Ovary (tissue), 7 donors: ENCODE measurements at regions not wholly inside any gene's neighbourhood (a gene's known extent, or its start where the extent isn't known, plus 50 kb on each side); places are given as distances from the start of the nearest gene placed in this dataset.

Source experiments
- DNase-seq, 5 donors: peaks; one replicate each; pipeline ENCODE4 v3.0.0-alpha.2; 2019 to 2020
- H3K27ac ChIP-seq, 2 donors: fragments of 200-600 bp; one replicate each; pipeline versions ENCODE4 v1.5.1 to v1.8.0; 2019 to 2022
- H3K27me3 ChIP-seq: fragments of 200-600 bp; one replicate; pipeline ENCODE4 v1.8.0; 2022
- H3K36me3 ChIP-seq: fragments of 200-600 bp; sonication (generic); one replicate; pipeline ENCODE4 v1.5.1; 2019
- H3K4me1 ChIP-seq: one replicate; pipeline ENCODE4 v1.8.1; 2013; ENCODE audit warnings: mild to moderate bottlenecking, moderate library complexity; ENCODE audit not compliant: insufficient read depth
- H3K4me3 ChIP-seq: fragments of 200-600 bp; sonication (generic); one replicate; pipeline ENCODE4 v1.5.1; 2017
- H3K9me3 ChIP-seq, 2 donors: fragments of 200-600 bp in 1 of 2; sonication (generic) in 1 of 2; one replicate each; pipeline versions ENCODE4 v1.5.1 to v1.8.1; 2013 to 2019; ENCODE audit warnings: mild to moderate bottlenecking in 1 of 2, moderate library complexity in 1 of 2
- EP300 ChIP-seq: sonication (generic); formaldehyde crosslinking; IDR thresholded peaks from one replicate; pipeline ENCODE4 v1.6.1; 2017; ENCODE audit warnings: antibody characterized with exemption
- POLR2A ChIP-seq: fragments of 450-650 bp; IDR thresholded peaks from one replicate; pipeline ENCODE4 v1.6.1; 2017; ENCODE audit warnings: antibody characterized with exemption, mild to moderate bottlenecking, moderate library complexity
- WGBS, 3 donors: extraction: QIAGEN DNeasy Blood & Tissue Kit in 1 of 3; methylation state at CpG; one replicate each; pipeline versions ENCODE4 v1.1.5 to v1.1.7; 2013 to 2017; 5-methylcytosine and 5-hydroxymethylcytosine counted together
- intact Hi-C, 4 donors: fragments of 100-400 bp; cut with DNase I; formaldehyde crosslinking; loops; one replicate each; pipeline versions ENCODE4 v1.11.0 to v1.15.1; 2022 to 2023
- TF ChIP-seq, protein P1 (sequence below), 3 donors: fragments of 450-650 bp in 2 of 3; fragments of 200-600 bp in 1 of 3; IDR thresholded peaks; one replicate each; pipeline versions ENCODE4 v1.5.1 to v1.8.0; 2016 to 2022; ENCODE audit warnings: antibody characterized with exemption in 3 of 3, mild to moderate bottlenecking in 1 of 3
- donor health status: DM: no; HTN: no; CAD: no; lungs with moderate emphysema.
- donor health status: DM: no; HTN: no; CAD: no.
- donor health status: Bipolar disorder and iron deficiency.
- donor health status: DM: no; HTN: no; CAD: no.
- donor health status: DM: yes; HTN: yes; CAD: no.

DNA sequence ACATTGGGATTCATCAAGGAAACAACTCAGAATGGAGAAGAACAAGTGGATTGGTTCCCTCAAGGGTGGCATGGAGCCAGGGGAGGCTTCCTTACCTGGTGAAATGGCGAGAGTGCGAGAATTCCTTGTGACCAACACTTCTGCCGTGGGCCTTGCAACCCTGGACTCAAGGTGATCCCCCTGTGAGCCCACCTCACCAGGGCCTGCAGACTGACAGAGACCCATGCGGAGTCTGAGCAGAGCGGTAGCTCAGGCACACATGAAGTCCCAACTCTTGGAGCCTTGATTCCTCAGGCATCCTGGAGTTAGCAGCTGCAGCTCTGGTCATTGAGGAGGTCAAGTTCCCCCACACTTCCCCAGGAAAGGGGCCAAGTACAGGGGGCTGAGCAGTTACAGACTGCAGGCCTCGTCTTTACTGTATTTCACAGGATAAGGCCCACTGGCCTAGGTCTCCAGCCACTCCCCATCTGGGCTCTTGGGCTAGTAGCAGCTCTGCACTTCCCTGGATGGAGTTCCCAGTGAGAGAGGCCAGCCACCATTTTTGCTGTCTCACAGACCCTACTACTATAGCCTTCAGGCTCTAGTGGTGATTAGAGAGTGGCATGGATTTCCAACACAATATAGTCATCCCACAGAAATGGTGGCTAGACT, 269.5 kb upstream of the DCBLD2 start:
- TF ChIP-seq, protein P1, sequence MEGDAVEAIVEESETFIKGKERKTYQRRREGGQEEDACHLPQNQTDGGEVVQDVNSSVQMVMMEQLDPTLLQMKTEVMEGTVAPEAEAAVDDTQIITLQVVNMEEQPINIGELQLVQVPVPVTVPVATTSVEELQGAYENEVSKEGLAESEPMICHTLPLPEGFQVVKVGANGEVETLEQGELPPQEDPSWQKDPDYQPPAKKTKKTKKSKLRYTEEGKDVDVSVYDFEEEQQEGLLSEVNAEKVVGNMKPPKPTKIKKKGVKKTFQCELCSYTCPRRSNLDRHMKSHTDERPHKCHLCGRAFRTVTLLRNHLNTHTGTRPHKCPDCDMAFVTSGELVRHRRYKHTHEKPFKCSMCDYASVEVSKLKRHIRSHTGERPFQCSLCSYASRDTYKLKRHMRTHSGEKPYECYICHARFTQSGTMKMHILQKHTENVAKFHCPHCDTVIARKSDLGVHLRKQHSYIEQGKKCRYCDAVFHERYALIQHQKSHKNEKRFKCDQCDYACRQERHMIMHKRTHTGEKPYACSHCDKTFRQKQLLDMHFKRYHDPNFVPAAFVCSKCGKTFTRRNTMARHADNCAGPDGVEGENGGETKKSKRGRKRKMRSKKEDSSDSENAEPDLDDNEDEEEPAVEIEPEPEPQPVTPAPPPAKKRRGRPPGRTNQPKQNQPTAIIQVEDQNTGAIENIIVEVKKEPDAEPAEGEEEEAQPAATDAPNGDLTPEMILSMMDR (IDR thresholded peaks at IDR 0.05): no peak
- no peak for TF ChIP-seq EP300
- no peak for TF ChIP-seq POLR2A
- intact Hi-C loops: no loop called here
- no peak overlapping the region for H3K27ac ChIP-seq
- no peak for DNase-seq
- 88 to 91% (median 89%) methylated on average over 6 of the region's 6 CpGs for WGBS, 3 donors
- H3K27me3 ChIP-seq: no peaks in the 10 kb centered on the region
- H3K9me3 ChIP-seq: no peaks in the 10 kb centered on the region
- no peaks in the 10 kb centered on the region for H3K4me1 ChIP-seq
- no peaks in the 10 kb centered on the region for H3K36me3 ChIP-seq
- H3K4me3 ChIP-seq: no peak overlapping the region

DNA sequence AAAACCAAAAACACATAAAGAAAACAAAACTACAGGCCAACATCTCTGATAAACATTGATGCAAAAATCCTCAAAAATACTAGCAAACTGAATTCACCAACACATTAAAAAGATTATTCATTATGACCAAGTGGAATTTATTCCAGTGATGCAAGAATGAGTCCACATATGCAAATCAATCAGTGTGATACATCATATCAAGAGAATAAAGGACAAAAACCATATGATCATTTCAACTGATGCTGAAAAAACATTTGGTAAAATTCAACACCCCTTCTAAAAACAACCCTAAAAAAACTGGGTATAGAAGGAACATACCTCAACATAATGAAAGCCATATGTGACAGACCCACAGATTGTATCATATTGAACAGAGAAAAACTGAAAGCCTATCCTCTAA, 265.6 kb upstream of the DCBLD2 start:
- Histone ChIP-seq H3K27ac (no peak overlapping the region), H3K4me3 (no peak overlapping the region), H3K27me3 (no peaks in the 10 kb centered on the region), H3K9me3 (no peaks in the 10 kb centered on the region), H3K4me1 (no peaks in the 10 kb centered on the region), H3K36me3 (no peaks in the 10 kb centered on the region)
- no peak for DNase-seq
- intact Hi-C loops: no loop called here
- no peak for TF ChIP-seq EP300
- TF ChIP-seq, protein P1 (IDR thresholded peaks at IDR 0.05): no peak
- TF ChIP-seq POLR2A: no peak

- H3K27ac ChIP-seq: no peak overlapping the region
- intact Hi-C loops: no loop called here
- H3K36me3 ChIP-seq: no peaks in the 10 kb centered on the region
- no peak overlapping the region for H3K4me3 ChIP-seq
- TF ChIP-seq EP300 (no peak), POLR2A (no peak)
- TF ChIP-seq, protein P1 (IDR thresholded peaks at IDR 0.05): no peak
- peaks cover 0 to 4% of the 10 kb centered on the region in 2 donors for H3K9me3 ChIP-seq
- DNase-seq: no peak
- H3K4me1 ChIP-seq: no peaks in the 10 kb centered on the region
- H3K27me3 ChIP-seq: no peaks in the 10 kb centered on the region
- WGBS, 3 donors: 81 to 96% (median 90%) methylated on average over 3 of the region's 3 CpGs
Observed at GRCh38 chr3:99163314-99163713, 261.8 kb upstream of the DCBLD2 start.

DNA sequence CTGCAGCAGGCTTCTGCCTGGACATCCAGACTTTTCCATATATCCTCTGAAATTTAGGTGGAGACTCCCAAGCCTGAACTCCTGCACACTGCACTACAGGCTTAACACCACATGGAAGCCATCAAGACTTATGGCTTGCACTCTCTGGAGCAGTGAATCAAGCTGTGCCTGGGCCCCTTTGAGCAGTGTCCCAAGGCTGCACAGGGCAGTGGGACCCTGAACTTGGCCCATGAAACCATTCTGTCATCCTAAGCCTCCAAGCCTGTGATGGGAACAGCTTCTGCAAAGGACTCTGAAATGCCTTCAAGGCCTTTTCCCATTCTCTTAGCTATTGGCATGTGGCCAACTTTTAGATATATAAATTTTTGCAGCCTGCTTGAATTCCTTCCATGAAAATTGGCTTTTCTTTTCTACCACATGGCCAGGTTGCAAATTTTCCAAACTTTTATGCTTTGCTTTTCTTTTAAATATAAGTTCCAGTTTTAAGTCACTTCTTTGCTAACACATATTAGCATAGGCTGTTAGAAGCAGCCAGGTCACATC, 257.8 kb upstream of the DCBLD2 start:
- no peaks in the 10 kb centered on the region for H3K4me1 ChIP-seq

More for the DNA sequence above, 257.8 kb upstream of the DCBLD2 start:
- TF ChIP-seq, protein P1 (IDR thresholded peaks at IDR 0.05): no peak
- TF ChIP-seq POLR2A (no peak), EP300 (no peak)
- no peak overlapping the region for H3K27ac ChIP-seq
- no peaks in the 10 kb centered on the region for H3K36me3 ChIP-seq
- no peak for DNase-seq
- intact Hi-C loops: no loop called here
- H3K4me3 ChIP-seq: no peak overlapping the region
- peaks cover 0 to 4% of the 10 kb centered on the region in 2 donors for H3K9me3 ChIP-seq
- H3K27me3 ChIP-seq: no peaks in the 10 kb centered on the region
